IMR-90 (cell line): ENCODE measurements at regions not wholly inside any gene's neighbourhood (a gene's known extent, or its start where the extent isn't known, plus 50 kb on each side); places are given as distances from the start of the nearest gene placed in this dataset.

Experiments used
- ATAC-seq: fragments of 200-7000 bp; cut with Tn5 transposase; 2 replicates; pipeline ENCODE4 v1.9.1; 2020; ENCODE audit warnings: low read depth, mild to moderate bottlenecking, moderate library complexity
- BruUV-seq: library from RNA; stranded (reverse); fragments of 400-500 nt; replicated peaks from 2 replicates; lab custom pipeline; 2021; lab: Mats Ljungman, UMichigan
- CTCF ChIA-PET: fragments of 300-600 bp; formaldehyde crosslinking; extraction: SDS; loops from one replicate; lab custom pipeline; 2021; ENCODE audit warnings: antibody characterized with exemption; lab: Yijun Ruan, JAX
- POLR2A ChIA-PET: fragments of 300-600 bp; sonication (Branson Sonifier 250); formaldehyde crosslinking; loops from one replicate; lab custom pipeline; 2022; ENCODE audit warnings: antibody characterized with exemption; ENCODE audit not compliant: unreplicated experiment; lab: Charles Lee
- DNase-seq: peaks from one replicate; pipeline ENCODE4 v3.0.0; 2013
- H2AFZ ChIP-seq: replicated peaks from 2 replicates; pipeline ENCODE3; 2013; ENCODE audit warnings: low read length, mild to moderate bottlenecking; ENCODE audit not compliant: poor library complexity
- H2AK5ac ChIP-seq: 2 replicates; pipeline ENCODE4 v1.6.1; 2013; ENCODE audit warnings: low read depth, low read length, inconsistent platforms
- H2AK9ac ChIP-seq: replicated peaks from 2 replicates; pipeline ENCODE3; 2013; ENCODE audit warnings: mild to moderate bottlenecking, low read depth, low read length, moderate library complexity; ENCODE audit not compliant: poor library complexity
- H2BK120ac ChIP-seq: 2 replicates; pipeline ENCODE4 v1.6.1; 2013; ENCODE audit warnings: low read depth, low read length, inconsistent platforms
- H2BK15ac ChIP-seq: 3 replicates; pipeline ENCODE4 v1.6.1; 2013; ENCODE audit warnings: low read depth, low read length, inconsistent platforms
- H2BK20ac ChIP-seq: 2 replicates; pipeline ENCODE4 v1.6.1; 2013; ENCODE audit warnings: low read depth, mild to moderate bottlenecking, inconsistent platforms, low read length, moderate library complexity
- H2BK5ac ChIP-seq: 2 replicates; pipeline ENCODE4 v1.6.1; 2013; ENCODE audit warnings: mild to moderate bottlenecking, low read depth, low read length, inconsistent platforms; ENCODE audit not compliant: poor library complexity, severe bottlenecking
- H3K14ac ChIP-seq: replicated peaks from 2 replicates; pipeline ENCODE4 v1.6.1; 2013; ENCODE audit warnings: low read depth, low read length, inconsistent platforms
- H3K18ac ChIP-seq: 2 replicates; pipeline ENCODE4 v1.6.1; 2013; ENCODE audit warnings: low read depth, low read length, control low read depth
- H3K23ac ChIP-seq: 2 replicates; pipeline ENCODE4 v1.6.1; 2013; ENCODE audit warnings: low read depth, low read length, inconsistent platforms
- H3K27ac ChIP-seq: 2 replicates; pipeline ENCODE4 v1.5.1; 2013; ENCODE audit warnings: mild to moderate bottlenecking, control low read depth, low read length; ENCODE audit not compliant: insufficient read depth
- H3K27me3 ChIP-seq: 2 replicates; pipeline ENCODE4 v1.6.1; 2013; ENCODE audit warnings: low read length; ENCODE audit not compliant: control insufficient read depth, insufficient read depth
- H3K36me3 ChIP-seq: 2 replicates; pipeline ENCODE4 v1.6.1; 2013; ENCODE audit warnings: low read length, mixed read lengths; ENCODE audit not compliant: control insufficient read depth, insufficient read depth
- H3K4ac ChIP-seq: 2 replicates; pipeline ENCODE4 v1.6.1; 2013; ENCODE audit warnings: low read depth, low read length, inconsistent platforms
- H3K4me1 ChIP-seq: 2 replicates; pipeline ENCODE4 v1.6.1; 2013; ENCODE audit warnings: low read length, mixed read lengths; ENCODE audit not compliant: control insufficient read depth, insufficient read depth
- H3K4me2 ChIP-seq: 2 replicates; pipeline ENCODE4 v1.6.1; 2013; ENCODE audit warnings: low read depth, mild to moderate bottlenecking, control low read depth, low read length, moderate library complexity
- H3K4me3 ChIP-seq: 2 replicates; pipeline ENCODE4 v1.5.1; 2013; ENCODE audit warnings: low read depth, mild to moderate bottlenecking, control low read depth, low read length, moderate library complexity; ENCODE audit not compliant: insufficient read depth
- H3K56ac ChIP-seq: 2 replicates; pipeline ENCODE4 v1.6.1; 2013; ENCODE audit warnings: low read length, inconsistent platforms; ENCODE audit not compliant: insufficient read depth; ENCODE audit errors: extremely low read depth
- H3K79me1 ChIP-seq, 2 experiments: 2 replicates each; pipeline ENCODE4 v1.6.1; 2013; ENCODE audit warnings: low read length in 2 of 2, inconsistent platforms in 1 of 2, low read depth in 1 of 2
- H3K9ac ChIP-seq: 2 replicates; pipeline ENCODE4 v1.6.1; 2013; ENCODE audit warnings: low read depth, low read length, control low read depth
- H3K9me1 ChIP-seq: 2 replicates; pipeline ENCODE4 v1.6.1; 2013; ENCODE audit warnings: low read length, inconsistent platforms; ENCODE audit not compliant: insufficient read depth
- H3K9me3 ChIP-seq: 2 replicates; pipeline ENCODE4 v1.6.1; 2013; ENCODE audit warnings: low read length; ENCODE audit not compliant: control insufficient read depth, insufficient read depth
- H4K20me1 ChIP-seq: 2 replicates; pipeline ENCODE4 v1.6.1; 2013; ENCODE audit warnings: low read length, inconsistent platforms; ENCODE audit not compliant: insufficient read depth
- H4K5ac ChIP-seq: 2 replicates; pipeline ENCODE4 v1.6.1; 2013; ENCODE audit warnings: mild to moderate bottlenecking, low read depth, low read length, control low read depth
- H4K8ac ChIP-seq, 2 experiments: 2 replicates each; pipeline ENCODE4 v1.6.1; 2013; ENCODE audit warnings: low read depth in 2 of 2, low read length in 2 of 2, control low read depth in 1 of 2, inconsistent platforms in 1 of 2
- H4K91ac ChIP-seq: 2 replicates; pipeline ENCODE4 v1.6.1; 2013; ENCODE audit warnings: low read depth, low read length, inconsistent platforms; ENCODE audit not compliant: insufficient read depth
- BHLHE40 ChIP-seq: fragments of 150-350 bp; IDR thresholded peaks from 2 replicates; pipeline ENCODE4 v1.6.1; 2016; ENCODE audit warnings: mild to moderate bottlenecking, low read depth, low read length
- CHD1 ChIP-seq: IDR thresholded peaks from 2 replicates; pipeline ENCODE4 v1.6.1; 2012; ENCODE audit warnings: low read depth, low read length, improper control_type of control experiment
- FOS ChIP-seq: fragments of 150-350 bp; IDR thresholded peaks from 2 replicates; pipeline ENCODE4 v1.6.1; 2016; ENCODE audit warnings: low read depth, low read length
- MAFK ChIP-seq: IDR thresholded peaks from 2 replicates; pipeline ENCODE4 v1.6.1; 2012; ENCODE audit warnings: low read depth, low read length, improper control_type of control experiment
- MAZ ChIP-seq: IDR thresholded peaks from 2 replicates; pipeline ENCODE4 v1.6.1; 2012; ENCODE audit warnings: low read depth, mild to moderate bottlenecking, low read length, improper control_type of control experiment, moderate library complexity, borderline replicate concordance
- MXI1 ChIP-seq: IDR thresholded peaks from 2 replicates; pipeline ENCODE4 v1.6.1; 2012; ENCODE audit warnings: low read depth, mild to moderate bottlenecking, low read length, moderate library complexity, borderline replicate concordance
- NFE2L2 ChIP-seq: fragments of 150-350 bp; IDR thresholded peaks from 2 replicates; pipeline ENCODE4 v1.6.1; 2016; ENCODE audit warnings: low read depth, mild to moderate bottlenecking, low read length
- RAD21 ChIP-seq: IDR thresholded peaks from 2 replicates; pipeline ENCODE4 v1.6.1; 2012; ENCODE audit warnings: low read length, improper control_type of control experiment
- RCOR1 ChIP-seq: IDR thresholded peaks from 2 replicates; pipeline ENCODE4 v1.6.1; 2012; ENCODE audit warnings: mild to moderate bottlenecking, low read length, improper control_type of control experiment; ENCODE audit not compliant: insufficient replicate concordance
- RFX5 ChIP-seq: IDR thresholded peaks from 2 replicates; pipeline ENCODE4 v1.8.0; 2012; ENCODE audit warnings: low read depth, mild to moderate bottlenecking, low read length, moderate library complexity
- SMC3 ChIP-seq: fragments of 150-350 bp; IDR thresholded peaks from 2 replicates; pipeline ENCODE4 v1.6.1; 2016; ENCODE audit warnings: low read depth, mild to moderate bottlenecking, antibody characterized with exemption, low read length, moderate library complexity
- WGBS, 2 experiments: methylation state at CpG; one replicate each; pipeline versions ENCODE4 v1.1.5 to v1.1.7; 2013; ENCODE audit warnings: missing lambda C conversion rate in 2 of 2; ENCODE audit not compliant: insufficient read length in 1 of 2; ENCODE audit errors: extremely low coverage in 2 of 2; 5-methylcytosine and 5-hydroxymethylcytosine counted together
- dilution Hi-C: fragments of 300-500 bp; cut with HindIII; formaldehyde crosslinking; loops from one replicate; pipeline ENCODE4 v1.14.3; 2018; ENCODE audit warnings: low sequenced_read_pairs; ENCODE audit not compliant: unreplicated experiment
- in situ Hi-C: fragments of 300-500 bp; cut with MboI; formaldehyde crosslinking; loops from 3 replicates; pipeline ENCODE4 v1.14.3; 2019; ENCODE audit warnings: low sequenced_read_pairs, inconsistent platforms, mixed read lengths
- intact Hi-C: fragments of 100-400 bp; cut with micrococcal nuclease; formaldehyde crosslinking; loops from 2 replicates; pipeline ENCODE4 v1.10.0; 2022
- TF ChIP-seq, protein P1 (sequence below): fragments of 150-350 bp; IDR thresholded peaks from 2 replicates; pipeline ENCODE4 v1.6.1; 2017; ENCODE audit warnings: mild to moderate bottlenecking, antibody characterized with exemption, low read length, low read depth
- TF ChIP-seq, protein P2 (sequence below): conservative IDR thresholded peaks from 2 replicates; pipeline ENCODE4 v1.5.1; 2012; ENCODE audit warnings: mild to moderate bottlenecking, low read depth, low read length, improper control_type of control experiment

DNA sequence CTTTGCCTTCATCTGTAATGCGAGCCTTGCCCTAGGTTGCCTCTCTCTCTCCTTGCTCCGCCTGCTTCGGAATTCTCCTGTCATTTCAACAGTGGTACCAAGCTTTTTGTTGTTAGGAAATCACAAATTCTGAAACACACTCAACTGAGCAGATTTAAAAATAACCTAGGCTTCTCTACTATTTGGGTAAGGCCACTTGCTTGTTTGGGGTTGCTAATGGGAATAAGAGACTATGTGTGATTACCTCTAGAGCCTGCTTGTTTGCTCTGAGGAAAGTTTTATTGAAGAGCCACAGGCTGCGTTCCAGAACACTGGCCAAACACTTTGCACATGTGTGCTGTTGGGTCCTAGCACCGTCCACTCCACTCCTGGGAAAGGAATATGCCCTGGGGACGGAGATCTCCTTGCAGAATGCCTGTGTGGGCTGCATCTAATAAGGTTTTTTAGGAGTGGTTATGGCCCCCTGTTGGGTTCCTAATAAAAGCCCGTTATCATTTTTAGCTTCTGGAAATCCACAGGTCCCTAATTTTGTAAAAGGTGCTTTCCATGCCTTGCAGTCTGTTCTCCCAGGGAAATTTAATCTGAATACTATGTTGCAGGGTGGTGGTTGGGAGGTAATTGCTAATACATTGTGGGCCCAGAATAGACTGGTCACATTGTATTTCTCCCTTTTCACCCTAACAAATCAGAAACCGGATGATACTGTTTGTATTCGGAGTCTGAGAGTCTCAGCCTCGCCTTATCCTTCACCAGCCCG is 68.7 kb upstream of the KLF6 start:
- Histone ChIP-seq H3K4me3 (no peak overlapping the region), H2BK15ac (peak overlapping the region; percentile 95), H3K4ac (peak overlapping the region; percentile 95), H4K8ac (peak overlapping the region; percentile 38 to 84; a peak in 3 of 4 replicates), H2AFZ (peak overlapping the region; percentile 11), H3K23ac (peak overlapping the region; percentile 58), H3K4me1 (peaks cover 16% of the 10 kb centered on the region), H3K27me3 (no peaks in the 10 kb centered on the region), H3K9ac (no peak overlapping the region), H3K56ac (no peak overlapping the region), H4K5ac (peak overlapping the region; percentile 37; the same call in 1 of the 2 replicates), H3K9me3 (no peaks in the 10 kb centered on the region), H2BK20ac (peak overlapping the region; percentile 96), H2AK9ac (peak overlapping the region; percentile 18), H3K27ac (peak overlapping the region; percentile 42), H2BK120ac (peak overlapping the region; percentile 96), H3K79me1 (peaks cover 5 to 22% of the 10 kb centered on the region in 2 experiments), H2BK5ac (no peak overlapping the region), H3K18ac (peak overlapping the region; percentile 44), H3K4me2 (no peak overlapping the region), H3K14ac (peak overlapping the region; percentile 59), H4K91ac (peak overlapping the region; percentile 95), H3K36me3 (no peaks in the 10 kb centered on the region), H4K20me1 (no peaks in the 10 kb centered on the region), H3K9me1 (peaks cover 15% of the 10 kb centered on the region), H2AK5ac (peak overlapping the region; percentile 89)
- no TSS peak for BruUV-seq
- in situ Hi-C loops: no loop called here
- intact Hi-C loops: loop anchor here (2.0 to 5.0 kb wide), 3 partner anchors 43 to 389 kb away; no protein-coding TSS in a partner anchor
- no peak for DNase-seq
- POLR2A ChIA-PET: interaction anchor here (0.6 kb wide), 1 partner anchor 77 kb away, joined by 9 read pairs; no protein-coding TSS in a partner anchor
- CTCF ChIA-PET: interaction anchor here (0.6 kb wide), 1 partner anchor 972 kb away, joined by 4 read pairs; the partner anchor contains the start of gene AKR1E2
- 100% methylated on average over 2 of the region's 11 CpGs; no CpG with 5 or more reads in 1 of the 2 experiments for WGBS, 2 experiments
- TF ChIP-seq, protein P1, sequence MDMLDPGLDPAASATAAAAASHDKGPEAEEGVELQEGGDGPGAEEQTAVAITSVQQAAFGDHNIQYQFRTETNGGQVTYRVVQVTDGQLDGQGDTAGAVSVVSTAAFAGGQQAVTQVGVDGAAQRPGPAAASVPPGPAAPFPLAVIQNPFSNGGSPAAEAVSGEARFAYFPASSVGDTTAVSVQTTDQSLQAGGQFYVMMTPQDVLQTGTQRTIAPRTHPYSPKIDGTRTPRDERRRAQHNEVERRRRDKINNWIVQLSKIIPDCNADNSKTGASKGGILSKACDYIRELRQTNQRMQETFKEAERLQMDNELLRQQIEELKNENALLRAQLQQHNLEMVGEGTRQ: no peak
- TF ChIP-seq RCOR1: no peak
- no peak for TF ChIP-seq MAFK
- no peak for TF ChIP-seq MXI1
- no peak for TF ChIP-seq SMC3
- no peak for TF ChIP-seq BHLHE40
- TF ChIP-seq RAD21: no peak
- no peak for TF ChIP-seq RFX5
- no peak for TF ChIP-seq MAZ
- TF ChIP-seq NFE2L2: no peak
- TF ChIP-seq FOS: no peak
- TF ChIP-seq, protein P2, sequence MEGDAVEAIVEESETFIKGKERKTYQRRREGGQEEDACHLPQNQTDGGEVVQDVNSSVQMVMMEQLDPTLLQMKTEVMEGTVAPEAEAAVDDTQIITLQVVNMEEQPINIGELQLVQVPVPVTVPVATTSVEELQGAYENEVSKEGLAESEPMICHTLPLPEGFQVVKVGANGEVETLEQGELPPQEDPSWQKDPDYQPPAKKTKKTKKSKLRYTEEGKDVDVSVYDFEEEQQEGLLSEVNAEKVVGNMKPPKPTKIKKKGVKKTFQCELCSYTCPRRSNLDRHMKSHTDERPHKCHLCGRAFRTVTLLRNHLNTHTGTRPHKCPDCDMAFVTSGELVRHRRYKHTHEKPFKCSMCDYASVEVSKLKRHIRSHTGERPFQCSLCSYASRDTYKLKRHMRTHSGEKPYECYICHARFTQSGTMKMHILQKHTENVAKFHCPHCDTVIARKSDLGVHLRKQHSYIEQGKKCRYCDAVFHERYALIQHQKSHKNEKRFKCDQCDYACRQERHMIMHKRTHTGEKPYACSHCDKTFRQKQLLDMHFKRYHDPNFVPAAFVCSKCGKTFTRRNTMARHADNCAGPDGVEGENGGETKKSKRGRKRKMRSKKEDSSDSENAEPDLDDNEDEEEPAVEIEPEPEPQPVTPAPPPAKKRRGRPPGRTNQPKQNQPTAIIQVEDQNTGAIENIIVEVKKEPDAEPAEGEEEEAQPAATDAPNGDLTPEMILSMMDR: no peak
- no peak for TF ChIP-seq CHD1
- no peak for ATAC-seq
- dilution Hi-C loops: no loop called here
